ENCODE measurements at regions not wholly inside any gene's neighbourhood (a gene's known extent, or its start where the extent isn't known, plus 50 kb on each side); places are given as distances from the start of the nearest gene placed in this dataset.

GRCh38 chr1:191206513-191207207 lies 729.0 kb upstream of the BRINP3 start:
- Mint-ChIP-seq H3K9me3 (ENCODE audit: low read depth) (peaks cover 5% of the 10 kb centered on the region), H3K36me3 (no peaks in the 10 kb centered on the region), H3K27me3 (no peaks in the 10 kb centered on the region), H3K4me3 (no peak overlapping the region), H3K4me1 (no peaks in the 10 kb centered on the region), H3K27ac (no peak overlapping the region)
- DNase-seq (no peak), ATAC-seq (no peak)
- CTCF ChIA-PET = no interaction called here

GRCh38 chr1:191222206-191222605 lies 744.5 kb upstream of the BRINP3 start:
- CTCF ChIA-PET = no interaction called here
- Mint-ChIP-seq H3K9me3 (ENCODE audit: low read depth) (peaks cover 4% of the 10 kb centered on the region), H3K27ac (no peak overlapping the region), H3K36me3 (no peaks in the 10 kb centered on the region), H3K27me3 (no peaks in the 10 kb centered on the region), H3K4me3 (no peak overlapping the region), H3K4me1 (no peaks in the 10 kb centered on the region)
- no peak for ATAC-seq
- no peak for DNase-seq

- no peak overlapping the region for H3K27ac Mint-ChIP-seq
- peaks cover 10% of the 10 kb centered on the region for H3K9me3 Mint-ChIP-seq (ENCODE audit: low read depth)
- CTCF ChIA-PET = no interaction called here
- no peaks in the 10 kb centered on the region for H3K36me3 Mint-ChIP-seq
- DNase-seq (no peak), ATAC-seq (no peak)
- H3K27me3 Mint-ChIP-seq = no peaks in the 10 kb centered on the region
- no peak overlapping the region for H3K4me3 Mint-ChIP-seq
- no peaks in the 10 kb centered on the region for H3K4me1 Mint-ChIP-seq
Observed at GRCh38 chr1:191240925-191241324, 763.3 kb upstream of the BRINP3 start.

- H3K36me3 Mint-ChIP-seq = no peaks in the 10 kb centered on the region
- DNase-seq (no peak), ATAC-seq (no peak)
- CTCF ChIA-PET = no interaction called here
- H3K27me3 Mint-ChIP-seq = no peaks in the 10 kb centered on the region
- no peak overlapping the region for H3K27ac Mint-ChIP-seq
- H3K4me3 Mint-ChIP-seq = no peak overlapping the region
- H3K4me1 Mint-ChIP-seq = no peaks in the 10 kb centered on the region
- peaks cover 11% of the 10 kb centered on the region for H3K9me3 Mint-ChIP-seq (ENCODE audit: low read depth)
Observed at GRCh38 chr1:191255354-191256054, 777.8 kb upstream of the BRINP3 start.

GRCh38 chr1:191256917-191257316 lies 779.3 kb upstream of the BRINP3 start:
- no peak for DNase-seq
- Mint-ChIP-seq H3K27me3 (no peaks in the 10 kb centered on the region), H3K27ac (no peak overlapping the region), H3K4me1 (no peaks in the 10 kb centered on the region), H3K36me3 (no peaks in the 10 kb centered on the region), H3K4me3 (no peak overlapping the region), H3K9me3 (ENCODE audit: low read depth) (peaks cover 13% of the 10 kb centered on the region)
- no peak for ATAC-seq
- CTCF ChIA-PET = no interaction called here

- no peaks in the 10 kb centered on the region for H3K36me3 Mint-ChIP-seq
- no peaks in the 10 kb centered on the region for H3K27me3 Mint-ChIP-seq
- no peak overlapping the region for H3K27ac Mint-ChIP-seq
- H3K9me3 Mint-ChIP-seq (ENCODE audit: low read depth) = peaks cover 9% of the 10 kb centered on the region
- no peak overlapping the region for H3K4me3 Mint-ChIP-seq
- CTCF ChIA-PET = no interaction called here
- DNase-seq (no peak), ATAC-seq (no peak)
- H3K4me1 Mint-ChIP-seq = no peaks in the 10 kb centered on the region
Observed at GRCh38 chr1:191260056-191260455, 782.4 kb upstream of the BRINP3 start.

- Mint-ChIP-seq H3K27ac (no peak overlapping the region), H3K27me3 (no peaks in the 10 kb centered on the region), H3K9me3 (ENCODE audit: low read depth) (peaks cover 8% of the 10 kb centered on the region), H3K4me3 (no peak overlapping the region), H3K36me3 (no peaks in the 10 kb centered on the region), H3K4me1 (no peaks in the 10 kb centered on the region)
- no peak for ATAC-seq
- DNase-seq = no peak
- CTCF ChIA-PET = no interaction called here
Observed at GRCh38 chr1:191261111-191261510, 783.4 kb upstream of the BRINP3 start.

GRCh38 chr1:191279266-191279800 lies 801.7 kb upstream of the BRINP3 start:
- H3K4me3 Mint-ChIP-seq = no peak overlapping the region
- ATAC-seq (no peak), DNase-seq (no peak)
- CTCF ChIA-PET = no interaction called here
- no peaks in the 10 kb centered on the region for H3K36me3 Mint-ChIP-seq
- H3K9me3 Mint-ChIP-seq (ENCODE audit: low read depth) = peaks cover 9% of the 10 kb centered on the region
- no peak overlapping the region for H3K27ac Mint-ChIP-seq
- no peaks in the 10 kb centered on the region for H3K4me1 Mint-ChIP-seq
- H3K27me3 Mint-ChIP-seq = no peaks in the 10 kb centered on the region

GRCh38 chr1:191284175-191284574 lies 806.5 kb upstream of the BRINP3 start:
- H3K27me3 Mint-ChIP-seq = no peaks in the 10 kb centered on the region
- no peak overlapping the region for H3K4me3 Mint-ChIP-seq
- no peak for DNase-seq
- peaks cover 6% of the 10 kb centered on the region for H3K9me3 Mint-ChIP-seq (ENCODE audit: low read depth)
- no peaks in the 10 kb centered on the region for H3K36me3 Mint-ChIP-seq
- CTCF ChIA-PET = no interaction called here
- no peaks in the 10 kb centered on the region for H3K4me1 Mint-ChIP-seq
- no peak for ATAC-seq
- no peak overlapping the region for H3K27ac Mint-ChIP-seq

GRCh38 chr1:191290441-191290840 lies 812.8 kb upstream of the BRINP3 start:
- Mint-ChIP-seq H3K9me3 (ENCODE audit: low read depth) (no peaks in the 10 kb centered on the region), H3K4me3 (no peak overlapping the region), H3K27me3 (no peaks in the 10 kb centered on the region), H3K27ac (no peak overlapping the region), H3K4me1 (no peaks in the 10 kb centered on the region), H3K36me3 (no peaks in the 10 kb centered on the region)
- ATAC-seq (no peak), DNase-seq (no peak)
- CTCF ChIA-PET = no interaction called here

GRCh38 chr1:191305370-191305769 lies 827.7 kb upstream of the BRINP3 start:
- no peaks in the 10 kb centered on the region for H3K27me3 Mint-ChIP-seq
- peaks cover 3% of the 10 kb centered on the region for H3K9me3 Mint-ChIP-seq (ENCODE audit: low read depth)
- no peak overlapping the region for H3K27ac Mint-ChIP-seq
- no peaks in the 10 kb centered on the region for H3K4me1 Mint-ChIP-seq
- DNase-seq (no peak), ATAC-seq (no peak)
- CTCF ChIA-PET = no interaction called here
- H3K36me3 Mint-ChIP-seq = no peaks in the 10 kb centered on the region
- no peak overlapping the region for H3K4me3 Mint-ChIP-seq

- Mint-ChIP-seq H3K27ac (no peak overlapping the region), H3K36me3 (no peaks in the 10 kb centered on the region), H3K9me3 (ENCODE audit: low read depth) (peaks cover 3% of the 10 kb centered on the region), H3K4me3 (no peak overlapping the region), H3K27me3 (no peaks in the 10 kb centered on the region), H3K4me1 (no peaks in the 10 kb centered on the region)
- ATAC-seq (no peak), DNase-seq (no peak)
- CTCF ChIA-PET = no interaction called here
Observed at GRCh38 chr1:191306916-191307315, 829.3 kb upstream of the BRINP3 start.

GRCh38 chr1:191320062-191320461 lies 838.2 kb upstream of the RGS18 start:
- Mint-ChIP-seq H3K27ac (no peak overlapping the region), H3K36me3 (no peaks in the 10 kb centered on the region), H3K9me3 (ENCODE audit: low read depth) (peaks cover 2% of the 10 kb centered on the region), H3K4me3 (no peak overlapping the region), H3K4me1 (no peaks in the 10 kb centered on the region), H3K27me3 (no peaks in the 10 kb centered on the region)
- DNase-seq = no peak
- ATAC-seq = no peak
- CTCF ChIA-PET = no interaction called here

GRCh38 chr1:191327868-191328267 lies 830.4 kb upstream of the RGS18 start:
- H3K9me3 Mint-ChIP-seq (ENCODE audit: low read depth) = peaks cover 5% of the 10 kb centered on the region
- no peak overlapping the region for H3K27ac Mint-ChIP-seq
- CTCF ChIA-PET = no interaction called here
- H3K27me3 Mint-ChIP-seq = no peaks in the 10 kb centered on the region
- no peaks in the 10 kb centered on the region for H3K36me3 Mint-ChIP-seq
- ATAC-seq = no peak
- H3K4me1 Mint-ChIP-seq = no peaks in the 10 kb centered on the region
- H3K4me3 Mint-ChIP-seq = no peak overlapping the region
- DNase-seq = no peak

All from activated CD8-positive, alpha-beta memory T cell treated with anti-CD3 and anti-CD28 coated beads, Interleukin-2, amount 10 ng/mL, durations not matched to agents 7 days and 5 days (primary cell).